AG20443 (cell line): ENCODE measurements at regions not wholly inside any gene's neighbourhood (a gene's known extent, or its start where the extent isn't known, plus 50 kb on each side); places are given as distances from the start of the nearest gene placed in this dataset.

Source experiments
- DNase-seq: peaks from one replicate; pipeline ENCODE4 v3.0.0; 2012; ENCODE audit warnings: low spot score, mixed read lengths

- no peak for DNase-seq
Observed at GRCh38 chr14:97730706-97731105, 933.5 kb downstream of the VRK1 start.

GRCh38 chr14:97731800-97732199 lies 934.6 kb downstream of the VRK1 start:
- no peak for DNase-seq

GRCh38 chr14:97747316-97747715 lies 950.1 kb downstream of the VRK1 start:
- DNase-seq: no peak

GRCh38 chr14:97748616-97749015 lies 951.4 kb downstream of the VRK1 start:
- DNase-seq: no peak

- no peak for DNase-seq
Observed at GRCh38 chr14:97757491-97757890, 960.3 kb downstream of the VRK1 start.

GRCh38 chr14:97760050-97760449 lies 962.9 kb downstream of the VRK1 start:
- no peak for DNase-seq

GRCh38 chr14:97762386-97762785 lies 965.2 kb downstream of the VRK1 start:
- no peak for DNase-seq

GRCh38 chr14:97771340-97772045 lies 974.3 kb downstream of the VRK1 start:
- DNase-seq: no peak

GRCh38 chr14:97773598-97773997 lies 976.4 kb downstream of the VRK1 start:
- DNase-seq: no peak

GRCh38 chr14:97776890-97777558 lies 979.8 kb downstream of the VRK1 start:
- no peak for DNase-seq

GRCh38 chr14:97777622-97778355 lies 980.6 kb downstream of the VRK1 start:
- DNase-seq: no peak

GRCh38 chr14:97779140-97779539 lies 982.0 kb downstream of the VRK1 start:
- no peak for DNase-seq

- DNase-seq: no peak
Observed at GRCh38 chr14:97780804-97781203, 983.6 kb downstream of the VRK1 start.

- DNase-seq: no peak
Observed at GRCh38 chr14:97781961-97782360, 984.8 kb downstream of the VRK1 start.

GRCh38 chr14:97782871-97783414 lies 985.8 kb downstream of the VRK1 start:
- DNase-seq: no peak

- no peak for DNase-seq
Observed at GRCh38 chr14:97785495-97785894, 988.3 kb downstream of the VRK1 start.

- DNase-seq: no peak
Observed at GRCh38 chr14:97788364-97788763, 991.2 kb downstream of the VRK1 start.

GRCh38 chr14:97788846-97789526 lies 991.8 kb downstream of the VRK1 start:
- DNase-seq: no peak

- DNase-seq: no peak
Observed at GRCh38 chr14:97791072-97791471, 993.9 kb downstream of the VRK1 start.

- DNase-seq: no peak
Observed at GRCh38 chr14:97791906-97792305, 994.7 kb downstream of the VRK1 start.

GRCh38 chr14:97796511-97796910 lies 999.3 kb downstream of the VRK1 start:
- DNase-seq: no peak

- no peak for DNase-seq
Observed at GRCh38 chr14:97798176-97798575, 1001.0 kb downstream of the VRK1 start.
